Stimulated activated naive B cell treated with anti-CD40 and anti-IgM and Interleukin-4, amounts not matched to agents 10 μg/mL and 1 μg/mL and 100 μg/mL, for 72 hours (primary cell): ENCODE measurements at regions not wholly inside any gene's neighbourhood (a gene's known extent, or its start where the extent isn't known, plus 50 kb on each side); places are given as distances from the start of the nearest gene placed in this dataset.

Experiments used
- ATAC-seq, 2 donors: fragments of 150-1000 bp; cut with Tn5 transposase; replicated peaks; 2 replicates each; pipeline ENCODE4 v1.10.0; 2021; ENCODE audit warnings: moderate library complexity in 1 of 2
- DNase-seq: peaks from one replicate; pipeline ENCODE4 v3.0.0; 2021
- H3K27ac Mint-ChIP-seq: one replicate; pipeline ENCODE4 v1.8.0; 2022; ENCODE audit warnings: mild to moderate bottlenecking, mixed read lengths
- H3K27me3 Mint-ChIP-seq, 2 donors: one replicate each; pipeline ENCODE4 v1.8.0; 2022; ENCODE audit warnings: mixed read lengths in 2 of 2
- H3K36me3 Mint-ChIP-seq, 2 donors: one replicate each; pipeline ENCODE4 v1.8.0; 2022; ENCODE audit warnings: mixed read lengths in 2 of 2, mild to moderate bottlenecking in 1 of 2
- H3K4me1 Mint-ChIP-seq, 2 donors: one replicate each; pipeline ENCODE4 v1.8.0; 2022; ENCODE audit warnings: mixed read lengths in 2 of 2, mild to moderate bottlenecking in 1 of 2
- H3K4me3 Mint-ChIP-seq, 2 donors: one replicate each; pipeline ENCODE4 v1.8.0; 2022; ENCODE audit warnings: mild to moderate bottlenecking in 2 of 2, mixed read lengths in 2 of 2, moderate library complexity in 1 of 2
- H3K9me3 Mint-ChIP-seq, 2 donors: one replicate each; pipeline ENCODE4 v1.8.0; 2022; ENCODE audit warnings: mixed read lengths in 2 of 2, mild to moderate bottlenecking in 1 of 2

DNA sequence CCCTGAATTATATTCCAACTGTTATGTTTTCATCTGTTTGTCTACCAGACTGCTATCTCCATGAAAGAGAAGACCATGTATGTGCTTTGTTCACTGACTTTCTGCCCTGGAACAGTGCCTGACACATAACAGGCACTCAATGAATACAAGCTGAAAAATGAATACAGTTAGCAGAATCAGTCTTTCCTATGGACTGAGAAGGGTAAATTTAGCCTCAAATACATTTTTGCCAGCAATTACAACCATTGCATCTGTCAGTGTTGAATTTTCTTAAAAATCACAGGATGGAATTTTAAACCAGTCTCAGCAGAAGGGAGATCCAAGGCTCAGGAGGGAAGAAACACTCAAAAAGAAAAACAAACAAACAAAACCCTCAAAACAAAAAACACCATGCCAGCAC, 1018.1 kb downstream of the XPNPEP1 start:
- H3K36me3 Mint-ChIP-seq = no peaks in the 10 kb centered on the region
- no peak overlapping the region for H3K27ac Mint-ChIP-seq
- no peak overlapping the region for H3K4me3 Mint-ChIP-seq
- H3K27me3 Mint-ChIP-seq = peaks cover 0 to 8% of the 10 kb centered on the region in 2 donors
- H3K4me1 Mint-ChIP-seq = peaks cover 0 to 5% of the 10 kb centered on the region in 2 donors
- ATAC-seq = no peak
- H3K9me3 Mint-ChIP-seq = no peaks in the 10 kb centered on the region
- DNase-seq = no peak

GRCh38 chr10:108904163-108904838, 1019.0 kb downstream of the XPNPEP1 start:
- no peak overlapping the region for H3K27ac Mint-ChIP-seq

DNA sequence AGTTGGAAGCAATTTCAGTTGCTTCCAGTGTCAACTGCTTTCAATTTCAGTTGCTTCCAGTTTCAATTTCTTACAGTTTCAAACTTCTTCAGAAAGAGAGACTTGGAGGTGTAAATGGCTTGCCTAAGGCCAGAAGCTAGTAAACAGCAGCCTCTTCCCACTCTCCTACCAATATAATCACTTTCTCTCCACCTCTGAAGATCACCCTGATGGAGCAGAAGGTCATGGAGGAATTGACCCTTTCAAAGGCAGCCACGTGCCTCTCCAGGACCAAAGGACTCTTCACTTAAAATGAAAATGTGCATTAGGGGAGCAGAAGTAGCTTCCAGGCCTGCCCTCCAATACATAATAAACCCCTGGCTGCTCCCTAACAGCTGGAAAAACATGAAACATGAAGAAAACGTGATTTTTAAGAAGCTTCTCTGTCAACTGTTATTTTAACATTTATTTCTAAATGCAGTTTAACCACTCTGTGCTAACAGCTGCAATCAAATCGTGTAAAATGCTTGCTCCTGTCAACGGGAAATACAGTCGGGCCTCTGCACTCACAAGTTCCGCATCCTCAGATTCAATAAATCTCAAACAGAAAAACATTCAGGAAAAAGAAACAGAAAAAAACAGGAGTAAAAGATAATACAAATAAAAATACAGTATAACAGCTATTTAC, 1020.6 kb downstream of the XPNPEP1 start:
- ATAC-seq (no peak), DNase-seq (no peak)
- no peaks in the 10 kb centered on the region for H3K9me3 Mint-ChIP-seq
- H3K4me3 Mint-ChIP-seq = no peak overlapping the region
- H3K27me3 Mint-ChIP-seq = peaks cover 0 to 2% of the 10 kb centered on the region in 2 donors
- H3K4me1 Mint-ChIP-seq = peaks cover 0 to 5% of the 10 kb centered on the region in 2 donors
- H3K27ac Mint-ChIP-seq = no peak overlapping the region
- no peaks in the 10 kb centered on the region for H3K36me3 Mint-ChIP-seq

More at GRCh38 chr10:108904163-108904838, 1019.0 kb downstream of the XPNPEP1 start:
- Mint-ChIP-seq H3K4me1 (peaks cover 0 to 5% of the 10 kb centered on the region in 2 donors), H3K27me3 (peaks cover 0 to 8% of the 10 kb centered on the region in 2 donors), H3K4me3 (no peak overlapping the region), H3K9me3 (no peaks in the 10 kb centered on the region), H3K36me3 (no peaks in the 10 kb centered on the region)
- no peak for ATAC-seq
- no peak for DNase-seq

GRCh38 chr10:108901781-108902618, 1021.3 kb downstream of the XPNPEP1 start:
- Mint-ChIP-seq H3K27me3 (no peaks in the 10 kb centered on the region), H3K4me1 (peaks cover 0 to 5% of the 10 kb centered on the region in 2 donors), H3K4me3 (no peak overlapping the region), H3K36me3 (no peaks in the 10 kb centered on the region), H3K9me3 (no peaks in the 10 kb centered on the region), H3K27ac (no peak overlapping the region)
- ATAC-seq = no peak
- no peak for DNase-seq

- peaks cover 0 to 1% of the 10 kb centered on the region in 2 donors for H3K9me3 Mint-ChIP-seq
- no peak for ATAC-seq
- H3K27me3 Mint-ChIP-seq = no peaks in the 10 kb centered on the region
- peaks cover under 1 to 5% of the 10 kb centered on the region in 2 donors for H3K4me1 Mint-ChIP-seq
- DNase-seq = no peak
- H3K27ac Mint-ChIP-seq = no peak overlapping the region
- H3K36me3 Mint-ChIP-seq = no peaks in the 10 kb centered on the region
- no peak overlapping the region for H3K4me3 Mint-ChIP-seq
These were observed 1023.6 kb downstream of the XPNPEP1 start for GRCh38 chr10:108899670-108900069.

GRCh38 chr10:108894402-108895301, 1028.7 kb downstream of the XPNPEP1 start:
- DNase-seq = no peak
- Mint-ChIP-seq H3K9me3 (peaks cover 0 to 14% of the 10 kb centered on the region in 2 donors), H3K4me1 (peaks cover 3 to 6% of the 10 kb centered on the region in 2 donors)

DNA sequence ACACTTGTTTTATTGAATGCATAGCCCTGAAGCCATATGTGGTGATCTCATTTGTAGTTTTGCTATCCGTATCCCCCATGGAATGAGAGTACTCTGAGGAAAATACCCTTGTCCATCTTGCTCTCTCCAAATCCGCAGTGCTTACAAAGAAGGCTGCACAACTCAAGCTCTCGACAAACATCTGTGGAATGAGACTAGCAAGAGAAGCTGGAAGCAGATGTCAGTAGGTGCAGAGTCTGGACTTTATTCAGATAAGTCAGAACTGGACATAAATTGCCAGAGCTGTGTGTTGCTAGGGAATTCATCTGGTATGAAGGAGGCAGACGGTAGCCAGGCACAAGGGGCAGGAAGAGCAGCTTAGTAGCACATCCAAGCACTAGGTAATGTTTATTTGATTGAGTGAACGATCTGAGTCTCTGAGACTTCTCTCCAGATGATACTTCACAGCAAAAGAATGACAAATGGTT, 1046.2 kb downstream of the XPNPEP1 start:
- H3K36me3 Mint-ChIP-seq = no peaks in the 10 kb centered on the region
- DNase-seq (no peak), ATAC-seq (no peak)
- H3K9me3 Mint-ChIP-seq = no peaks in the 10 kb centered on the region
- no peak overlapping the region for H3K4me3 Mint-ChIP-seq
- peaks cover 0 to 1% of the 10 kb centered on the region in 2 donors for H3K27me3 Mint-ChIP-seq
- no peak overlapping the region for H3K27ac Mint-ChIP-seq
- no peaks in the 10 kb centered on the region for H3K4me1 Mint-ChIP-seq

More at GRCh38 chr10:108894402-108895301, 1028.7 kb downstream of the XPNPEP1 start:
- peak; percentile 68 to 84 for ATAC-seq
- Mint-ChIP-seq H3K4me3 (peak overlapping the region in 1 of 2 donors; percentile 7), H3K36me3 (no peaks in the 10 kb centered on the region), H3K27me3 (no peaks in the 10 kb centered on the region), H3K27ac (no peak overlapping the region)

- H3K36me3 Mint-ChIP-seq = no peaks in the 10 kb centered on the region
- H3K4me1 Mint-ChIP-seq = no peaks in the 10 kb centered on the region
- ATAC-seq (no peak), DNase-seq (no peak)
- H3K4me3 Mint-ChIP-seq = no peak overlapping the region
- peaks cover 0 to 6% of the 10 kb centered on the region in 2 donors for H3K27me3 Mint-ChIP-seq
- H3K27ac Mint-ChIP-seq = no peak overlapping the region
- H3K9me3 Mint-ChIP-seq = no peaks in the 10 kb centered on the region
These were observed 1050.5 kb downstream of the XPNPEP1 start for GRCh38 chr10:108872854-108873253.

GRCh38 chr10:108868881-108869280, 1054.4 kb downstream of the XPNPEP1 start:
- peaks cover 6 to 7% of the 10 kb centered on the region in 2 donors for H3K27me3 Mint-ChIP-seq
- no peak overlapping the region for H3K27ac Mint-ChIP-seq
- H3K4me3 Mint-ChIP-seq = no peak overlapping the region
- no peaks in the 10 kb centered on the region for H3K4me1 Mint-ChIP-seq
- no peaks in the 10 kb centered on the region for H3K36me3 Mint-ChIP-seq
- peaks cover 0 to 3% of the 10 kb centered on the region in 2 donors for H3K9me3 Mint-ChIP-seq
- DNase-seq (no peak), ATAC-seq (no peak)

DNA sequence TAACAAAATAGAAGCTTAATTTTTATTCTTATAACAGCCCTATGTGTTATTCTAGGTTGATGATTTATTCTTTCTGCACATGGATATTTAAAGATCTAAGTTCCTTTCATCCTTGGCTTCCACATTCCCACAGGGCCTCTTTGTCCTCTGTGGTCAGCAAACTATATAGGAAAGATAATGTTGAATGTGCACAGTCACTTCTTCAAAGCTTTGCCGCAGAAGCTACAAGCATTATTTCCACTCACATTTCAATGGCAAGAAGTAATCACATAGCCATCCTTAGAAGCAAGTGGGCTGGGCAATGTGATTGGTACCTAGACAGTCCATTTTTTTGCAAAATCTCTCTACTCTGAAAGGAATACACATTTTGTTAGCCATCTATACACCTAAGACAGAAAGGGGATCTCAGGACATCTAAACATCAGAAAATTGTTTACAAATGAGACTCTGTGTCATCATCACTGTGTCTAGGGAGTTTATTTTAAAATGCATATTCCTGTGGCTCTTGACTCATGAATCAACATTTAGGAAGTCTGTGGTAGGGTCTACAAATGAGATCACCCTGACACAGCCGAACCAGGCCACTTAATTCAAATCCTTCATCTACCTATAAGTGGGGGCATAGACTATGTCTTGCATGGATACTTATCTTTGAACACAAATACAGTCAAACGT, 1060.5 kb downstream of the XPNPEP1 start:
- Mint-ChIP-seq H3K4me1 (no peaks in the 10 kb centered on the region), H3K36me3 (no peaks in the 10 kb centered on the region), H3K27ac (no peak overlapping the region), H3K27me3 (peaks cover 0 to 7% of the 10 kb centered on the region in 2 donors), H3K9me3 (peaks cover 0 to 4% of the 10 kb centered on the region in 2 donors), H3K4me3 (no peak overlapping the region)
- ATAC-seq = no peak
- DNase-seq = no peak

- H3K9me3 Mint-ChIP-seq = peaks cover 0 to 2% of the 10 kb centered on the region in 2 donors
- DNase-seq = no peak
- H3K4me1 Mint-ChIP-seq = no peaks in the 10 kb centered on the region
- no peaks in the 10 kb centered on the region for H3K27me3 Mint-ChIP-seq
- ATAC-seq = no peak
- H3K36me3 Mint-ChIP-seq = no peaks in the 10 kb centered on the region
- no peak overlapping the region for H3K27ac Mint-ChIP-seq
- no peak overlapping the region for H3K4me3 Mint-ChIP-seq
These were observed 1062.0 kb downstream of the XPNPEP1 start for GRCh38 chr10:108861181-108861754.

DNA sequence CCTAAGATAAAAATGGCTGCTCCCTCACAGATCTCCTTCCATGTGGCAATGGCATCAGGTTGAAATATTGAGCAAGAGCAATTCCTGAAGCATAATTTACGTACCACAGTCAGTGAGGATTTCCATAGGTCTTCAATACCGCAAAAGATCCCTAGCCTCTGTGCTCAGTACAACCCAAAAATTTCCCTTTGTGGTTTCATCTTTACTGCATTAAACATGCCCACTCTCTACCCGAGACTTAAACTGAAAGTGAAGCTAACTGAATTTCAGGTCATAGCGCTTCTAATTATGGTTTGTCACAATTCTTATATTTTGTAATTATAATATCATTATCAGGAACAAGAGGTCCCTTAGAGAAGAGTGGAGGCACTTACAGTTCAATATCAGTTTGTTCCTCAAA, 1071.1 kb downstream of the XPNPEP1 start:
- peaks cover 12 to 14% of the 10 kb centered on the region in 2 donors for H3K4me1 Mint-ChIP-seq
- ATAC-seq (peak; percentile 55 to 84), DNase-seq (no peak)
- H3K36me3 Mint-ChIP-seq = no peaks in the 10 kb centered on the region
- H3K27ac Mint-ChIP-seq = no peak overlapping the region
- no peaks in the 10 kb centered on the region for H3K9me3 Mint-ChIP-seq
- peak overlapping the region in 1 of 2 donors; percentile 41 for H3K4me3 Mint-ChIP-seq
- no peaks in the 10 kb centered on the region for H3K27me3 Mint-ChIP-seq
